ENCODE measurements at regions not wholly inside any gene's neighbourhood (a gene's known extent, or its start where the extent isn't known, plus 50 kb on each side); places are given as distances from the start of the nearest gene placed in this dataset.

GRCh38 chr1:38773483-38773882, 86.1 kb downstream of the RRAGC start:
- TF ChIP-seq EP300 (conservative IDR thresholded peaks at IDR 0.05; ENCODE audit: poor library complexity, severe bottlenecking) = no peak
- no peak for TF ChIP-seq RAD21 (conservative IDR thresholded peaks at IDR 0.05)
- no peak for TF ChIP-seq POLR2AphosphoS5 (IDR thresholded peaks at IDR 0.05)

All from neural cell (in vitro differentiated cells).